ENCODE measurements at regions not wholly inside any gene's neighbourhood (a gene's known extent, or its start where the extent isn't known, plus 50 kb on each side); places are given as distances from the start of the nearest gene placed in this dataset.

GRCh38 chr1:57959531-57960241 lies 535.8 kb upstream of the DAB1 start:
- TF ChIP-seq POLR2A (IDR thresholded peaks at IDR 0.05; ENCODE audit: low read depth, low read length) (no peak), PAX5 (IDR thresholded peaks at IDR 0.05; ENCODE audit: insufficient read depth, low read length, severe bottlenecking) (no peak), POU2F2 (IDR thresholded peaks at IDR 0.05; ENCODE audit: low read depth, low read length) (no peak), SPI1 (IDR thresholded peaks at IDR 0.05; ENCODE audit: low read depth, low read length) (no peak), TAF1 (IDR thresholded peaks at IDR 0.05; ENCODE audit: low read depth, low read length) (no peak), POLR2AphosphoS5 (IDR thresholded peaks at IDR 0.05; ENCODE audit: low read depth, low read length) (no peak)
- no peak for FAIRE-seq
- DNase-seq (ENCODE audit: insufficient read length, low spot score) = no peak

GRCh38 chr1:57957576-57957975 lies 533.7 kb upstream of the DAB1 start:
- FAIRE-seq (no peak), DNase-seq (ENCODE audit: insufficient read length, low spot score) (no peak)
- TF ChIP-seq TAF1 (IDR thresholded peaks at IDR 0.05; ENCODE audit: low read depth, low read length) (no peak), POLR2AphosphoS5 (IDR thresholded peaks at IDR 0.05; ENCODE audit: low read depth, low read length) (no peak)

DNA sequence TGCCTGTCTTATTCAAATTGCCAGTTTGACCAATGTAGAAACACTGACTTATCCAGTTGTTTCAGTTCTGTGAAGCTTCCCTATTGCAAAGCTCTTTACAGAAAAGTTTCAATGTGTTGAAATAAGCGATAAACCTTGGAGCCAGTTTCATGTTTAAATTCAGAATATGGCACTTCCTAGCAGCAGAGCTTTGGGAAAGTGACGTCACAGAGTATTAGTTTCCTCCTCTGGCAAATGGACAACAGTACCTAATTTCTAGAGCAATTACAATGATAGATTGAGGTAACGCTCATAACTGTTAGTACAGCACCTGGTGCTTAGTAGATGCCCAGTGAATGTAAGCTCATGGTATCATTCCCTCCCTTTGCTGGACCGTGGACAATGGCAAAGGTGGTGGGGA lies 527.5 kb upstream of the DAB1 start:
- no peak for TF ChIP-seq TAF1 (IDR thresholded peaks at IDR 0.05; ENCODE audit: low read depth, low read length)
- no peak for TF ChIP-seq SPI1 (IDR thresholded peaks at IDR 0.05; ENCODE audit: low read depth, low read length)
- no peak for TF ChIP-seq POU2F2 (IDR thresholded peaks at IDR 0.05; ENCODE audit: low read depth, low read length)
- TF ChIP-seq PAX5 (IDR thresholded peaks at IDR 0.05; ENCODE audit: insufficient read depth, low read length, severe bottlenecking) = no peak
- TF ChIP-seq POLR2A (IDR thresholded peaks at IDR 0.05; ENCODE audit: low read depth, low read length) = no peak
- no peak for TF ChIP-seq POLR2AphosphoS5 (IDR thresholded peaks at IDR 0.05; ENCODE audit: low read depth, low read length)
- FAIRE-seq (no peak), DNase-seq (ENCODE audit: insufficient read length, low spot score) (no peak)

- TF ChIP-seq TAF1 (IDR thresholded peaks at IDR 0.05; ENCODE audit: low read depth, low read length) = no peak
- no peak for TF ChIP-seq POLR2AphosphoS5 (IDR thresholded peaks at IDR 0.05; ENCODE audit: low read depth, low read length)
- TF ChIP-seq POU2F2 (IDR thresholded peaks at IDR 0.05; ENCODE audit: low read depth, low read length) = no peak
- TF ChIP-seq POLR2A (IDR thresholded peaks at IDR 0.05; ENCODE audit: low read depth, low read length) = no peak
- TF ChIP-seq SPI1 (IDR thresholded peaks at IDR 0.05; ENCODE audit: low read depth, low read length) = no peak
- no peak for TF ChIP-seq PAX5 (IDR thresholded peaks at IDR 0.05; ENCODE audit: insufficient read depth, low read length, severe bottlenecking)
- FAIRE-seq = no peak
- no peak for DNase-seq (ENCODE audit: insufficient read length, low spot score)
These were observed 525.3 kb upstream of the DAB1 start for GRCh38 chr1:57949168-57949567.

- no peak for FAIRE-seq
- no peak for DNase-seq (ENCODE audit: insufficient read length, low spot score)
- no peak for TF ChIP-seq POU2F2 (IDR thresholded peaks at IDR 0.05; ENCODE audit: low read depth, low read length)
- no peak for TF ChIP-seq PAX5 (IDR thresholded peaks at IDR 0.05; ENCODE audit: insufficient read depth, low read length, severe bottlenecking)
- no peak for TF ChIP-seq POLR2AphosphoS5 (IDR thresholded peaks at IDR 0.05; ENCODE audit: low read depth, low read length)
- TF ChIP-seq SPI1 (IDR thresholded peaks at IDR 0.05; ENCODE audit: low read depth, low read length) = no peak
- TF ChIP-seq TAF1 (IDR thresholded peaks at IDR 0.05; ENCODE audit: low read depth, low read length) = no peak
- no peak for TF ChIP-seq POLR2A (IDR thresholded peaks at IDR 0.05; ENCODE audit: low read depth, low read length)
These were observed 523.6 kb upstream of the DAB1 start for GRCh38 chr1:57947471-57947870.

DNA sequence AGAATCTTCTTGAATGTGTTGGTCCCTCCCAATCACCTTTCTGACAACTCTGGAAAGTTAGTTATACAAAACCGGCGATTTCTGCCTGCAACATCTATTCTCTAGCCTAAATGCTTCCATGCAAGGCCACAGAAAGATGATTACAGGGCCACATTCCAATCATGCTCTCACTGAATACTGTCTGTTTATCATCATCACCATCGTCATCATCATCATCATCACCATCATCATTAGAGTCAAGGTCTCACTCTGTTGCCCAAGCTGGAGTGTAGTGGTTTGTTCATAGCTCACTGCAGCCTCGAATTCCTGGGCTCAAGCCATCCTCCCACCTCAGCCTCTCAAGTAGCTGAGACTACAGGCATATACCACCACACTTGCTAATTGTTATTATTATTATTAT lies 521.2 kb upstream of the DAB1 start:
- DNase-seq (ENCODE audit: insufficient read length, low spot score) (no peak), FAIRE-seq (no peak)
- TF ChIP-seq POLR2AphosphoS5 (IDR thresholded peaks at IDR 0.05; ENCODE audit: low read depth, low read length) = no peak
- no peak for TF ChIP-seq TAF1 (IDR thresholded peaks at IDR 0.05; ENCODE audit: low read depth, low read length)
- TF ChIP-seq POU2F2 (IDR thresholded peaks at IDR 0.05; ENCODE audit: low read depth, low read length) = no peak
- no peak for TF ChIP-seq POLR2A (IDR thresholded peaks at IDR 0.05; ENCODE audit: low read depth, low read length)
- no peak for TF ChIP-seq PAX5 (IDR thresholded peaks at IDR 0.05; ENCODE audit: insufficient read depth, low read length, severe bottlenecking)
- no peak for TF ChIP-seq SPI1 (IDR thresholded peaks at IDR 0.05; ENCODE audit: low read depth, low read length)

GRCh38 chr1:57943365-57943764 lies 519.5 kb upstream of the DAB1 start:
- TF ChIP-seq PAX5 (IDR thresholded peaks at IDR 0.05; ENCODE audit: insufficient read depth, low read length, severe bottlenecking) = no peak
- no peak for TF ChIP-seq POLR2A (IDR thresholded peaks at IDR 0.05; ENCODE audit: low read depth, low read length)
- no peak for TF ChIP-seq TAF1 (IDR thresholded peaks at IDR 0.05; ENCODE audit: low read depth, low read length)
- TF ChIP-seq POLR2AphosphoS5 (IDR thresholded peaks at IDR 0.05; ENCODE audit: low read depth, low read length) = no peak
- no peak for TF ChIP-seq SPI1 (IDR thresholded peaks at IDR 0.05; ENCODE audit: low read depth, low read length)
- no peak for TF ChIP-seq POU2F2 (IDR thresholded peaks at IDR 0.05; ENCODE audit: low read depth, low read length)
- FAIRE-seq (no peak), DNase-seq (ENCODE audit: insufficient read length, low spot score) (no peak)

GRCh38 chr1:57934745-57935144 lies 510.9 kb upstream of the DAB1 start:
- TF ChIP-seq SPI1 (IDR thresholded peaks at IDR 0.05; ENCODE audit: low read depth, low read length) (no peak), POU2F2 (IDR thresholded peaks at IDR 0.05; ENCODE audit: low read depth, low read length) (no peak), POLR2A (IDR thresholded peaks at IDR 0.05; ENCODE audit: low read depth, low read length) (no peak), TAF1 (IDR thresholded peaks at IDR 0.05; ENCODE audit: low read depth, low read length) (no peak), POLR2AphosphoS5 (IDR thresholded peaks at IDR 0.05; ENCODE audit: low read depth, low read length) (no peak), PAX5 (IDR thresholded peaks at IDR 0.05; ENCODE audit: insufficient read depth, low read length, severe bottlenecking) (no peak)
- FAIRE-seq (no peak), DNase-seq (ENCODE audit: insufficient read length, low spot score) (no peak)

- DNase-seq (ENCODE audit: insufficient read length, low spot score) (no peak), FAIRE-seq (no peak)
- TF ChIP-seq POLR2A (IDR thresholded peaks at IDR 0.05; ENCODE audit: low read depth, low read length) (no peak), POU2F2 (IDR thresholded peaks at IDR 0.05; ENCODE audit: low read depth, low read length) (no peak), POLR2AphosphoS5 (IDR thresholded peaks at IDR 0.05; ENCODE audit: low read depth, low read length) (no peak), TAF1 (IDR thresholded peaks at IDR 0.05; ENCODE audit: low read depth, low read length) (no peak), PAX5 (IDR thresholded peaks at IDR 0.05; ENCODE audit: insufficient read depth, low read length, severe bottlenecking) (no peak), SPI1 (IDR thresholded peaks at IDR 0.05; ENCODE audit: low read depth, low read length) (no peak)
These were observed 503.1 kb upstream of the DAB1 start for GRCh38 chr1:57927003-57927402.
